Chondrocyte (in vitro differentiated cells): ENCODE measurements at regions not wholly inside any gene's neighbourhood (a gene's known extent, or its start where the extent isn't known, plus 50 kb on each side); places are given as distances from the start of the nearest gene placed in this dataset.

ENCODE experiments used
- DNase-seq: peaks from one replicate; pipeline ENCODE4 v3.0.0; 2021; ENCODE audit warnings: mixed read lengths, low spot score
- H3K27ac Mint-ChIP-seq: one replicate; pipeline ENCODE4 v1.8.0; 2021; ENCODE audit warnings: mild to moderate bottlenecking, moderate library complexity, mixed read lengths; ENCODE audit not compliant: unreplicated experiment
- H3K27me3 Mint-ChIP-seq: 2 replicates; pipeline ENCODE4 v1.8.0; 2021; ENCODE audit warnings: low read depth, mixed read lengths
- H3K36me3 Mint-ChIP-seq: 2 replicates; pipeline ENCODE4 v1.8.0; 2021; ENCODE audit warnings: low read depth, mixed read lengths
- H3K4me1 Mint-ChIP-seq: 2 replicates; pipeline ENCODE4 v1.8.0; 2021; ENCODE audit warnings: low read depth, mild to moderate bottlenecking, mixed read lengths
- H3K4me3 Mint-ChIP-seq: one replicate; pipeline ENCODE4 v1.8.0; 2021; ENCODE audit warnings: mild to moderate bottlenecking, moderate library complexity, mixed read lengths; ENCODE audit not compliant: unreplicated experiment
- H3K9me3 Mint-ChIP-seq: 2 replicates; pipeline ENCODE4 v1.8.0; 2021; ENCODE audit warnings: low read depth, mixed read lengths
- CTCF ChIP-seq: fragments of 200-600 bp; sonication (generic); IDR thresholded peaks from 2 replicates; pipeline ENCODE4 v1.5.0; 2021; ENCODE audit warnings: antibody characterized with exemption, mild to moderate bottlenecking, moderate library complexity

GRCh38 chr1:96414598-96414997, 307.0 kb upstream of the PTBP2 start:
- H3K4me1 Mint-ChIP-seq, result peaks cover 12% of the 10 kb centered on the region
- no peaks in the 10 kb centered on the region for H3K36me3 Mint-ChIP-seq
- DNase-seq, result no peak
- H3K9me3 Mint-ChIP-seq, result peaks cover 2% of the 10 kb centered on the region
- TF ChIP-seq CTCF, result no peak
- no peak overlapping the region for H3K27ac Mint-ChIP-seq
- no peak overlapping the region for H3K4me3 Mint-ChIP-seq
- H3K27me3 Mint-ChIP-seq, result peaks cover 3% of the 10 kb centered on the region

GRCh38 chr1:96416111-96416595, 305.4 kb upstream of the PTBP2 start:
- no peaks in the 10 kb centered on the region for H3K36me3 Mint-ChIP-seq
- H3K27ac Mint-ChIP-seq, result peak overlapping the region; percentile 59
- peaks cover 2% of the 10 kb centered on the region for H3K9me3 Mint-ChIP-seq
- peaks cover 12% of the 10 kb centered on the region for H3K4me1 Mint-ChIP-seq
- no peak for TF ChIP-seq CTCF
- DNase-seq, result no peak
- H3K27me3 Mint-ChIP-seq, result no peaks in the 10 kb centered on the region
- H3K4me3 Mint-ChIP-seq, result no peak overlapping the region

GRCh38 chr1:96416701-96417444, 304.7 kb upstream of the PTBP2 start:
- Mint-ChIP-seq H3K9me3 (peaks cover 2% of the 10 kb centered on the region), H3K36me3 (no peaks in the 10 kb centered on the region), H3K27me3 (no peaks in the 10 kb centered on the region), H3K4me3 (no peak overlapping the region), H3K27ac (no peak overlapping the region), H3K4me1 (peaks cover 12% of the 10 kb centered on the region)
- TF ChIP-seq CTCF, result no peak
- DNase-seq, result no peak

- H3K4me1 Mint-ChIP-seq, result peaks cover 12% of the 10 kb centered on the region
- no peak overlapping the region for H3K4me3 Mint-ChIP-seq
- H3K27me3 Mint-ChIP-seq, result no peaks in the 10 kb centered on the region
- peaks cover 2% of the 10 kb centered on the region for H3K9me3 Mint-ChIP-seq
- no peak for DNase-seq
- H3K36me3 Mint-ChIP-seq, result no peaks in the 10 kb centered on the region
- TF ChIP-seq CTCF, result no peak
- H3K27ac Mint-ChIP-seq, result no peak overlapping the region
These were observed 302.6 kb upstream of the PTBP2 start for GRCh38 chr1:96418969-96419368.

GRCh38 chr1:96424877-96425276, 296.7 kb upstream of the PTBP2 start:
- Mint-ChIP-seq H3K9me3 (peaks cover 7% of the 10 kb centered on the region), H3K27me3 (peaks cover 3% of the 10 kb centered on the region), H3K27ac (no peak overlapping the region), H3K36me3 (no peaks in the 10 kb centered on the region), H3K4me3 (no peak overlapping the region), H3K4me1 (peaks cover 7% of the 10 kb centered on the region)
- no peak for DNase-seq
- no peak for TF ChIP-seq CTCF
